ENCODE measurements at regions not wholly inside any gene's neighbourhood (a gene's known extent, or its start where the extent isn't known, plus 50 kb on each side); places are given as distances from the start of the nearest gene placed in this dataset.

- DNase-seq = peak; percentile 15
Measured at GRCh38 chr9:107620801-107621200, 131.2 kb upstream of the KLF4 start.

- DNase-seq = no peak
Measured at GRCh38 chr9:107620236-107620635, 130.7 kb upstream of the KLF4 start.

GRCh38 chr9:107615321-107615720 lies 125.8 kb upstream of the KLF4 start:
- no peak for DNase-seq

DNA sequence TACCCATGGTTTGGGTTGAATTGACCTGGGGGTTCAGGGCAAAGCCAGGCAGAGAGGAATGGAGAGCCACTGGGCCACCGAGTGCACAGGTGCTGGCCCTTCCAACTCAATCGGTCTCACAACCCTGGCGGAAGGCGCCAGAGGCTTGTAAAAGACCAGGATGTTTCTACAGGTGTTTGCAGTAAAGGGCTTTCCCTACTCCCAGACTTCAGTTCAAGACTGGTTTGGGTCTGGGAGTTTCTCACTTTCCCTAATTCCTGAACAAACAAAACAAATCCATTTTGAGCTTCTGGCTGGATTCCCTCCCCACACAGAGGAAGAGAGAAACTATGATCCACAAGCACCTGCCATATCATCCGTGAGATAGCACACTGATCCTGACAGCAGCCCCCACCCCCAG lies 125.2 kb upstream of the KLF4 start:
- no peak for DNase-seq

GRCh38 chr9:107613321-107613720 lies 123.8 kb upstream of the KLF4 start:
- DNase-seq = no peak

DNA sequence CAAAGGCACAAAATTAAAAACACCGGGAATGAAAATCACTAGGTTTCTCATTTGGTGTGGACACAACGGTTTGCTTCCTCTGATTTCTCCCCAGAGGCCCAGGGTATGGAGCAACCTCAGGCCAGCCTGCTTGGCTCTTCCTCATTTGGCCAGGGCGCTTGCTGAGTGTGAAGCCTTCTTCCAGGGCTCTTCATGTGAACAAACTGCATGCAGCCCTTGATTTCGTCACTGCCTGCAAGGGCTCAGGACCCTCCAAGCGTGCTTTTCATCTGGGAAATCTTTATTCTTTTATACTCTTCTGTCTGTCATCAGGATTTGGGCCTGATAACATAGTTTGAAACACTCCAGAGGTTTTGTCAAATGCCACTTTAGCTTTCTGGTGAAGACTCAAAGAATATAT lies 122.6 kb upstream of the KLF4 start:
- no peak for DNase-seq

DNA sequence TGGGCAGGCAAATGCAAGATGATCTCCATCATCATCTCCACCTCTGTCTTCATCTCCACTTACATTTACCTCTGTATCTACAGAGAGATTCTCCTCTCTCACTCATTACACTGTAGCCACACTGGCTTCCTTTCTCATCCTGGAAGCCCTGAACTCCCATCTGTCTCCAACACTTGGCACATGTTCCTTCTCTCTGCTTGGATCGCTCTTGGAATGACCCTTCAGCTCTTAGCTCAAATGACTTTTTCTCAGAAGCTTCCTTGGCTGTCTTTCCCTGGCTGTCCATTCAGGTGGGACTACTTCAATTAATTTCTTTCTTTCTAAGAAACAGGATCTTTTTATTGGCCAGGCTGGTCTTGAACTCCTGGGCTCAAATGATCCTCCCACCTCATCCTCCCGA lies 120.0 kb upstream of the KLF4 start:
- no peak for DNase-seq

- DNase-seq = no peak
Measured at GRCh38 chr9:107606149-107606790, 116.7 kb upstream of the KLF4 start.

DNA sequence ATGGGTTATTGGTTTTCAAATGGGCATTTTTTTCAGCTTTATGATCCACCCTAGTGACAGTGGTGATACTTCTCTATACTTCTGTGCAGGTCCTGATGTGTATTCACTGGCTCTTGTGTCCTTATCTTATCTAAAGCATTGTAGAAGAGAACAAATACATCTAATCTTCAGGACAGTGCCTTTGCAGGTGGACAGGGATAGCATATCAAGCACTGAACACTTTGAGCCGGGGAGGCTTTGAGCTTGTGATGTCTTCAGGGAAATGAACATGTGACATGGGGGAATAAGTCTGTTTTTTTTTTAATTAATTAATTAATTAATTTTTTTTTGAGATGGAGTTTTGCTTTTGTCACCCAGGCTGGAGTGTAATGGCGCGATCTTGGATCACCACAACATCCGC lies 115.5 kb upstream of the KLF4 start:
- no peak for DNase-seq

- DNase-seq = no peak
Measured at GRCh38 chr9:107603281-107603680, 113.7 kb upstream of the KLF4 start.

- DNase-seq = peak; percentile 21
Measured at GRCh38 chr9:107600060-107600573, 110.5 kb upstream of the KLF4 start.

- DNase-seq = no peak
Measured at GRCh38 chr9:107597743-107598217, 108.2 kb upstream of the KLF4 start.

DNA sequence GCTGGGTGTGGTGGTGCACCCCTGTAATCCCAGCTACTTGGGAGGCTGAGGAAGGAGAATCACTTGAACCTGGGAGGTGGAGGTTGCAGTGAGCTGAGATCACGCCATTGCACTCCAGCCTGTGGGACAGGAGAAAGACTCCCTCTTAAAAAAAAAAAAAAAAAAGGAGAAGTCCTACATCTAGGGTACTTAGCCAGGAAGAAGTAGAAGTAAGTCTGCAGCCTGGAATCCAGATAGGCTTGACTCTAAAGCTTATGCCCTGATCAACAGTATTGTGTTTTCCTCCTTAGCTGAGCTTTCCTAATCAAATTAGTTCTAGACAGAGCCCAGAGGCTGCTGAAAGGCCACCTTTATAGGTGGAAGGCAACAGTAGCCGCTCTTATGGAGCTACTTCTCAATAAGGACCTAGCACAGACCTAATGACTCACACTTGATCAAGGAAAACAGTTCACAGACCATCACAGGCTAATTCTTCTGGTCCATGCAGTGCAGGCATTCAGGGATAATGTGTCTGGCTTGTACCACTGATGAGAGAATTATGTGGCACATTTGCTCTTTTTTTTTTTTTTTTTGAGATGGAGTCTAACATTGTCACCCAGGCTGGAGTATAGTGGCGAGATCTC lies 105.5 kb upstream of the KLF4 start:
- DNase-seq = no peak

DNA sequence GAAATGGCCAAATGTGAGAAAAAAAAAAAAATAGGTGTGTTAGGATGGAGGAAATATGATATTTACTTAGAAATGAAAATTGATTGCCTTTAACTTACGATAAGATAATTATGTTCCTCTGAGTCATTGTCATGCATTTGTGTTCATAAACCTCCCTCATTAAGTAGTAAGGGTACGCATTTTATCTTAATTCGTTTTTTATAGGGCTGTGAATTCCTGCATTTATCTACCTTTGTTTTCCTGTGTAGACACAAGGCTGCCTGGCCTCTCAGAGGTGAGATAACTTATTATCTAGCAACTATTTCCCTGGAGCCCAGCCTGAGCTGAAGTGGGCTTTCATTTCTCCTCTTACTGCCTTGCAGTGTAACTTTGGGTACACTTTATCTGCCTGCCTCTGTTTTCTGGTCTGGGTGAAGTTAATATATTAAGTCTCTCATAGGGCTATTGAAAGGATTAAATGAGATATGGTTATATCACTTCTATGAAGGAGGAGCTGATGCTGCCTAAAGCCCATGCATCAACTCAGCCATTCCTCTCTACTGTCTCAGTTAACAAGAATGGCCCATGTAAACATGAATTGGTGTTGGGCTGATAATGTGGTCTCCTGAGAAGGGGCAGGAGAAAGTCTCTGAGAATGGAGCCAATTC lies 103.8 kb upstream of the KLF4 start:
- DNase-seq = no peak

DNA sequence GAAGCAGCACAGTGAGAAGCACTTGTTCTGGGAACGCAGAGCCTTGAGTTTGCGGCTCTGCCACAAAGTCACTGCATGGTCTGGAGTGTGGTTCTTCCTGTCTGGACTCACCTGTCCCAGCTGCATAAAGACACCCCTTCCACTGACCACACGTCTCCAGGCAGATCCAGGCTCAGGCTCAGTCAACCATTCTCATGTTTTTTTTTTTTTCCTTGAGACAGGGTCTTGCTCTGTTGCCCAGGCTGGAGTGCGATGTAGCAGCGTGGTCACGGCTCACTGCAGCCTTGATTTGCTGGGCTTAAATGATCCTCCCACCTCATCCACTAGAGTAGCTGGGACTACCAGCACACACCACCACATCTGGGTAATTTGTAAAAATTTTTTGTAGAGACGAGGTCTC lies 102.9 kb upstream of the KLF4 start:
- DNase-seq = no peak

DNA sequence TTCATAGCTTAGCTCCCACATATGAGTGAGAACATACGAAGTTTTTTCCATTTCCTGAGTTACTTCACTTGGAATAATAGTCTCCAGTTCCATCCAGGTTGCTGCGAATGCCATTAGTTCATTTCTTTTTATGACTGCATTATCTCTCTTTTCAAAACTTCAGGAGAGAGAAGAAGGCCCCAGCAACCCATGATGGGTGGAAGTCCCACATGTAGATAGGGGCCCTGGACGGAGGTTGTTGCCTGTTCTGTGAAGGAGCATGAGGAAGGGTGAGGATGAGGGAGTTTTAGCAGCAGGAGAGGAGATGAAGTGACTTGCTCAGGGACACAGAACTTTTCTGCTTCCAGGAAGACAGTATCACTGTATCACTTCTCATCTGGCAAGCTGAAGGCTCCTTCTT lies 102.2 kb upstream of the KLF4 start:
- no peak for DNase-seq

GRCh38 chr9:107588393-107588792 lies 98.8 kb upstream of the KLF4 start:
- DNase-seq = peak; percentile 7

GRCh38 chr9:107587191-107587963 lies 97.8 kb upstream of the KLF4 start:
- DNase-seq = no peak

GRCh38 chr9:107586493-107586892 lies 96.9 kb upstream of the KLF4 start:
- no peak for DNase-seq

DNA sequence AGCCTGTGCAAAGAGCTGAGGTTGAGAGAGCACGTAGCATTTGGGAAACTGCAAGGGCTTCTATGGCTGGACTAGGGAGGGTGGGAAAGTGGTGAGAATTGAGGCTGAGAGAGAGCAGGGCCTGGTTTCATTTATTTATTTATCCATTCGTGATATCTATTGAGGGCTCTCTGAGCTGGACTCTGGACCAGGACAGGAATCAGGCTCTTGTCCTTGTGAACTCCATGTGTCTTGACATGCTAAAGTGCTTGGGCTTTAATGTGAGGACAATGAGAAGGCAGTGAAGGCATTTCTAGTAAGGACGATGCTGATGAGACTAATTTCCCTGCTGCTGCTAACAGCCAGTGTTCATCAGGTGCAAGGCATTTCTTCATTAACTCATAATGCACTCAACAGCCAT lies 95.9 kb upstream of the KLF4 start:
- no peak for DNase-seq

DNA sequence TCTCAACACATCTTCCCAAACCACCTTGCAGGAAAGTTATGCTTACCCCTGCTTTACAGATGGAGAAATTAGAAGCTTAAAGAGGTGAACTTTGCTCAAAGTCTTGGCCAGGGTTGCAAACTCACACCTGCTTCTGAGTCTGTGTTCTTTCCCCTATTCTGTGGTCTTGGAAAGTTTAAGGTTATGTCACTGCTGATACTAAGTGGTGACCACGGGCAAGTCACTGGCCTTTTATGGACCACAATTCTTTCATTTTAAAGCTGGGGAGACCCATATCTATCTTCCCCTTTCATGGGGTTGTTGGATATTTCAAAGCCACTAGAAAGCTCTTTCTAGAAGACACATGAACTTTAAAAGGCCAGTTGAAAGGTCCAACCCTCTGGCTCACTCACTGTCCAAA lies 95.4 kb upstream of the KLF4 start:
- DNase-seq = no peak

DNA sequence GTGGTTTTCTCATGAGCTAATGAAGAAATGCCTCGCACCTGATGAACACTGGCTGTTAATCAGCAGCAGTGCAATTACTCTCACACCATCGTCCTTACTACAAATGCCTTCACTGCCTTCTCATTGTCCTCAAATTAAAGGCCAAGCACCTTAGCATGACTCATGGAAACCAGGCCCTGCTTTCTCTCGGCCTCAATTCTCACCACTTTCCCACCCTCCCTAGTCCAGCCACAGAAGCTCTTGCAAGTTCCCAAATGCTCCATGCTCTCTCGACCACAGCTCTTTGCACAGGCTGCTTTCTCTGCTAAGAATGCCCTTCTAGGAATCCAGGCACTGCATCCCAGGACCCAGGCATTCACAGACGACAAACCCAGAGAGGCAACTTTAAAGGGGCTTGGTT lies 94.6 kb upstream of the KLF4 start:
- no peak for DNase-seq

DNA sequence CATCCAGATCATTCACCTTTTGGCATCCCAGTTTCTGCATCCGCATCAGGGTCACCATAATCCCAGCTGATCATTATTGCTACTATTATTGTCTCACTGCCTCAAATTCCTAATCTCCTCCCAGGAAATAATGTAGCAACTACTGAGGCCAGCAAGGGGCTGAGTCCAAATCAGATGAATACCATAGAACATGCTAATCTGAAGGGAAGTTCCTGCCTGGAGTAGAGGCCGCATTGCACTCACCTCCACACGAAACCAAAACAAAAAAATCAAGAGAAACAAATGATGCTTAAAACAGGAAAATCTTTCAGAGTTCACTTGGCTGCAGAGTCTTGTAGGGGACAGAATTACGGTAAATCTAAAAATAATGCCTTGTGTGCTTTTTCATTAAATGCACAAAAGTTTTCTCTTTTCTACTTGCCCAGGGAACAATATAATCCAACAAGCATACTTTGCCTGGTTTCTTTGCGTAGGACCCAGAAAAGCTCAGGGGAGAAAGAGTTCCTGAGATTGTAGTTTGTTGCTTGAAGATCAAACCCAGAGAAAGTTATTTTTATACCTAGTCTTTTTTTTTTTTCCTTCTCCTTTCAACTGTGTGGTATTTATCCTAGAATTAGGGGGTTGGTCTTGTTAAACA lies 87.7 kb upstream of the KLF4 start:
- DNase-seq = no peak

Measured in NCI-H345 (cell line).